HCT116 (cell line): ENCODE measurements at regions not wholly inside any gene's neighbourhood (a gene's known extent, or its start where the extent isn't known, plus 50 kb on each side); places are given as distances from the start of the nearest gene placed in this dataset.

Experiments used
- ATF3 ChIP-seq: IDR thresholded peaks from 2 replicates; pipeline ENCODE4 v1.6.1; 2012
- CTCF ChIP-seq, 3 experiments: fragments of 200-600 bp in 1 of 3; sonication (generic) in 1 of 3; IDR thresholded peaks in 2 of 3; conservative IDR thresholded peaks in 1 of 3; 2 replicates each; pipeline ENCODE4 v1.5.1; 2012 to 2017; ENCODE audit warnings: low read depth in 2 of 3, low read length in 2 of 3, antibody characterized with exemption in 1 of 3, borderline replicate concordance in 1 of 3, control low read depth in 1 of 3, mild to moderate bottlenecking in 1 of 3, mixed read lengths in 1 of 3, mixed run types in 1 of 3, moderate library complexity in 1 of 3; ENCODE audit not compliant: insufficient read depth in 1 of 3
- EGR1 ChIP-seq: IDR thresholded peaks from 2 replicates; pipeline ENCODE4 v1.6.1; 2012; ENCODE audit warnings: low read depth
- EZH2 ChIP-seq: fragments of 200-600 bp; sonication (generic); IDR thresholded peaks from 2 replicates; pipeline ENCODE4 v1.6.1; 2017; ENCODE audit warnings: antibody characterized with exemption, mixed run types
- EZH2phosphoT487 ChIP-seq: fragments of 200-600 bp; IDR thresholded peaks from 2 replicates; pipeline ENCODE4 v1.6.1; 2018; ENCODE audit warnings: antibody characterized with exemption, borderline replicate concordance
- POLR2A ChIP-seq: IDR thresholded peaks from 2 replicates; pipeline ENCODE4 v1.7.0; 2011; ENCODE audit warnings: borderline replicate concordance; ENCODE audit not compliant: insufficient read depth, insufficient read length; ENCODE audit errors: extremely low read depth
- SIN3A ChIP-seq: IDR thresholded peaks from 2 replicates; pipeline ENCODE4 v1.6.1; 2012; ENCODE audit warnings: low read depth
- SP1 ChIP-seq: IDR thresholded peaks from 2 replicates; pipeline ENCODE4 v1.6.1; 2012; ENCODE audit warnings: low read depth
- YY1 ChIP-seq: IDR thresholded peaks from 2 replicates; pipeline ENCODE4 v1.6.1; 2011; ENCODE audit warnings: low read length, low read depth, moderate library complexity, mild to moderate bottlenecking; ENCODE audit not compliant: insufficient replicate concordance; ENCODE audit errors: extremely low read depth
- ZFX ChIP-seq: fragments of 450-650 bp; IDR thresholded peaks from 2 replicates; pipeline ENCODE4 v1.6.1; 2017

DNA sequence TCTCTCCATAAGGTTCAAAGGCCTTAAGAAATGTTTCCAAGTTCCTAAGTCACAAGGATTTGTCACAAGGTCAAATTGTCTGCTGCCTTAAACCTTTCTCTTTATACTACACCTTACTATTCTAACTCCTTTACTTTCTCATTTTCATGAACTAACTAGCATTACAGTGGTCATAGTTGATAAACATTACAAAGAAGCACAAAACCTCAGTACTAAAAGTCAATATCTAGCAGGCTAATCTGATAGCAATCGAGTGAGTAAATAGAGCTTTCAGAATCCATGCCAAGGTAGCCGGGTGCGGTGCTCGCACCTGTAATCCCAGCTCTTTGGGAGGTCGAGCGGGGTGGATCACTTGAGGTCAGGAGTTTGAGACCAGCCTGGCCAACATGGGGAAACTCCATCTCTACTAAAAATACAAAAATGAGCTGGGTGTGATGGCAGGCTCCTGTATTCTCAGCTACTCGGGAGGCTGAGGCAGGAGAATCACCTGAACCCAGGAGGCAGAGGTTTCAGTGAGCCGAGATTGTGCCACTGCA, 510.0 kb downstream of the GBA3 start:
- no peak for TF ChIP-seq CTCF (IDR thresholded peaks at IDR 0.05 in 2 of 3, conservative IDR thresholded peaks at IDR 0.05 in 1 of 3; ENCODE audit: borderline replicate concordance in 1 of 3, insufficient read depth in 1 of 3, low read depth in 2 of 3, low read length in 2 of 3)
- no peak for TF ChIP-seq EGR1
- no peak for TF ChIP-seq EZH2
- no peak for TF ChIP-seq POLR2A
- no peak for TF ChIP-seq SP1
- no peak for TF ChIP-seq EZH2phosphoT487
- TF ChIP-seq ZFX = no peak
- no peak for TF ChIP-seq YY1
- TF ChIP-seq SIN3A = no peak
- no peak for TF ChIP-seq ATF3
